Adrenal gland (tissue), 5 donors: ENCODE measurements at regions not wholly inside any gene's neighbourhood (a gene's known extent, or its start where the extent isn't known, plus 50 kb on each side); places are given as distances from the start of the nearest gene placed in this dataset.

Source experiments
- CTCF ChIP-seq, 6 experiments: fragments of 450-650 bp in 4 of 6; fragments of 200-600 bp in 2 of 6; sonication (generic) in 1 of 6; IDR thresholded peaks; 1 replicate in 5 of 6; 2 replicates in 1 of 6; pipeline versions ENCODE4 v1.5.1 to v1.8.0; 2016 to 2021; ENCODE audit warnings: antibody characterized with exemption in 6 of 6, mild to moderate bottlenecking in 2 of 6, moderate library complexity in 1 of 6
- POLR2A ChIP-seq, 2 donors: fragments of 450-650 bp; IDR thresholded peaks; one replicate each; pipeline ENCODE4 v1.6.1; 2017; ENCODE audit warnings: antibody characterized with exemption in 2 of 2, mild to moderate bottlenecking in 2 of 2, moderate library complexity in 1 of 2
- donor health status: DM: no; HTN: no; CAD: no.

- TF ChIP-seq CTCF (IDR thresholded peaks at IDR 0.05) = no peak
- no peak for TF ChIP-seq POLR2A (IDR thresholded peaks at IDR 0.05)
These were observed 356.1 kb upstream of the ZC3H15 start for GRCh38 chr2:186129767-186130581.
